ENCODE measurements at regions not wholly inside any gene's neighbourhood (a gene's known extent, or its start where the extent isn't known, plus 50 kb on each side); places are given as distances from the start of the nearest gene placed in this dataset.

GRCh38 chr9:84393266-84393950, 52.9 kb upstream of the SLC28A3 start:
- H3K9me3 Mint-ChIP-seq, result no peaks in the 10 kb centered on the region
- no peaks in the 10 kb centered on the region for H3K27me3 Mint-ChIP-seq
- H3K4me1 Mint-ChIP-seq, result no peaks in the 10 kb centered on the region
- intact Hi-C loops (cut with micrococcal nuclease), result loop anchor here (10.0 kb wide), 1 partner anchor 561 kb away; no protein-coding TSS in a partner anchor
- no peak for DNase-seq
- no peak overlapping the region for H3K4me3 Mint-ChIP-seq
- H3K27ac Mint-ChIP-seq, result no peak overlapping the region
- H3K36me3 Mint-ChIP-seq (ENCODE audit: low read depth), result no peaks in the 10 kb centered on the region

GRCh38 chr9:84394036-84394435, 53.5 kb upstream of the SLC28A3 start:
- no peaks in the 10 kb centered on the region for H3K4me1 Mint-ChIP-seq
- no peaks in the 10 kb centered on the region for H3K36me3 Mint-ChIP-seq (ENCODE audit: low read depth)
- DNase-seq, result no peak
- intact Hi-C loops (cut with micrococcal nuclease), result loop anchor here (10.0 kb wide), 1 partner anchor 561 kb away; no protein-coding TSS in a partner anchor
- no peak overlapping the region for H3K27ac Mint-ChIP-seq
- no peak overlapping the region for H3K4me3 Mint-ChIP-seq
- no peaks in the 10 kb centered on the region for H3K27me3 Mint-ChIP-seq
- no peaks in the 10 kb centered on the region for H3K9me3 Mint-ChIP-seq

- peak; percentile 89 for DNase-seq
- Mint-ChIP-seq H3K9me3 (no peaks in the 10 kb centered on the region), H3K4me1 (no peaks in the 10 kb centered on the region), H3K27me3 (no peaks in the 10 kb centered on the region), H3K27ac (no peak overlapping the region), H3K4me3 (no peak overlapping the region), H3K36me3 (ENCODE audit: low read depth) (no peaks in the 10 kb centered on the region)
- intact Hi-C loops (cut with micrococcal nuclease), result loop anchor here (1.0 to 10.0 kb wide), 4 partner anchors 558 to 1213 kb away; no protein-coding TSS in a partner anchor
Observed at GRCh38 chr9:84397151-84397728, 56.7 kb upstream of the SLC28A3 start.

- Mint-ChIP-seq H3K36me3 (ENCODE audit: low read depth) (no peaks in the 10 kb centered on the region), H3K4me1 (no peaks in the 10 kb centered on the region), H3K9me3 (no peaks in the 10 kb centered on the region), H3K4me3 (no peak overlapping the region), H3K27ac (no peak overlapping the region), H3K27me3 (no peaks in the 10 kb centered on the region)
- intact Hi-C loops (cut with micrococcal nuclease), result loop anchor here (1.0 to 10.0 kb wide), 4 partner anchors 557 to 1212 kb away; no protein-coding TSS in a partner anchor
- no peak for DNase-seq
Observed at GRCh38 chr9:84397822-84398221, 57.3 kb upstream of the SLC28A3 start.

GRCh38 chr9:84402517-84402916, 62.0 kb upstream of the SLC28A3 start:
- Mint-ChIP-seq H3K4me3 (no peak overlapping the region), H3K4me1 (no peaks in the 10 kb centered on the region), H3K27me3 (no peaks in the 10 kb centered on the region), H3K9me3 (no peaks in the 10 kb centered on the region), H3K27ac (no peak overlapping the region), H3K36me3 (ENCODE audit: low read depth) (no peaks in the 10 kb centered on the region)
- DNase-seq, result no peak
- intact Hi-C loops (cut with micrococcal nuclease), result loop anchor here (10.0 kb wide), 1 partner anchor 382 kb away; no protein-coding TSS in a partner anchor

GRCh38 chr9:84403288-84403687, 62.7 kb upstream of the SLC28A3 start:
- no peak overlapping the region for H3K4me3 Mint-ChIP-seq
- H3K9me3 Mint-ChIP-seq, result no peaks in the 10 kb centered on the region
- DNase-seq, result no peak
- intact Hi-C loops (cut with micrococcal nuclease), result loop anchor here (10.0 kb wide), 1 partner anchor 382 kb away; no protein-coding TSS in a partner anchor
- H3K4me1 Mint-ChIP-seq, result no peaks in the 10 kb centered on the region
- H3K36me3 Mint-ChIP-seq (ENCODE audit: low read depth), result no peaks in the 10 kb centered on the region
- no peak overlapping the region for H3K27ac Mint-ChIP-seq
- no peaks in the 10 kb centered on the region for H3K27me3 Mint-ChIP-seq

GRCh38 chr9:84404095-84404686, 63.6 kb upstream of the SLC28A3 start:
- H3K27ac Mint-ChIP-seq, result no peak overlapping the region
- no peaks in the 10 kb centered on the region for H3K4me1 Mint-ChIP-seq
- no peak for DNase-seq
- no peak overlapping the region for H3K4me3 Mint-ChIP-seq
- no peaks in the 10 kb centered on the region for H3K36me3 Mint-ChIP-seq (ENCODE audit: low read depth)
- H3K27me3 Mint-ChIP-seq, result no peaks in the 10 kb centered on the region
- H3K9me3 Mint-ChIP-seq, result no peaks in the 10 kb centered on the region
- intact Hi-C loops (cut with micrococcal nuclease), result loop anchor here (10.0 kb wide), 1 partner anchor 381 kb away; no protein-coding TSS in a partner anchor

- H3K27ac Mint-ChIP-seq, result no peak overlapping the region
- no peaks in the 10 kb centered on the region for H3K27me3 Mint-ChIP-seq
- no peak for DNase-seq
- no peaks in the 10 kb centered on the region for H3K36me3 Mint-ChIP-seq (ENCODE audit: low read depth)
- H3K4me1 Mint-ChIP-seq, result no peaks in the 10 kb centered on the region
- no peak overlapping the region for H3K4me3 Mint-ChIP-seq
- no peaks in the 10 kb centered on the region for H3K9me3 Mint-ChIP-seq
- intact Hi-C loops (cut with micrococcal nuclease), result loop anchor here (10.0 kb wide), 1 partner anchor 379 kb away; no protein-coding TSS in a partner anchor
Observed at GRCh38 chr9:84405667-84406066, 65.1 kb upstream of the SLC28A3 start.

GRCh38 chr9:84408416-84408815, 67.9 kb upstream of the SLC28A3 start:
- DNase-seq, result no peak
- Mint-ChIP-seq H3K36me3 (ENCODE audit: low read depth) (no peaks in the 10 kb centered on the region), H3K4me1 (no peaks in the 10 kb centered on the region), H3K27me3 (no peaks in the 10 kb centered on the region), H3K27ac (no peak overlapping the region), H3K4me3 (no peak overlapping the region), H3K9me3 (no peaks in the 10 kb centered on the region)
- intact Hi-C loops (cut with micrococcal nuclease), result loop anchor here (10.0 kb wide), 1 partner anchor 376 kb away; no protein-coding TSS in a partner anchor

GRCh38 chr9:84411683-84412267, 71.2 kb upstream of the SLC28A3 start:
- H3K4me1 Mint-ChIP-seq, result no peaks in the 10 kb centered on the region
- no peaks in the 10 kb centered on the region for H3K27me3 Mint-ChIP-seq
- no peak overlapping the region for H3K27ac Mint-ChIP-seq
- no peaks in the 10 kb centered on the region for H3K9me3 Mint-ChIP-seq
- intact Hi-C loops (cut with micrococcal nuclease), result no loop called here
- H3K4me3 Mint-ChIP-seq, result no peak overlapping the region
- H3K36me3 Mint-ChIP-seq (ENCODE audit: low read depth), result no peaks in the 10 kb centered on the region
- no peak for DNase-seq

GRCh38 chr9:84412654-84413053, 72.1 kb upstream of the SLC28A3 start:
- intact Hi-C loops (cut with micrococcal nuclease), result no loop called here
- H3K9me3 Mint-ChIP-seq, result no peaks in the 10 kb centered on the region
- H3K4me1 Mint-ChIP-seq, result no peaks in the 10 kb centered on the region

GRCh38 chr9:84413301-84413700, 72.7 kb upstream of the SLC28A3 start:
- no peaks in the 10 kb centered on the region for H3K4me1 Mint-ChIP-seq

More at GRCh38 chr9:84412654-84413053, 72.1 kb upstream of the SLC28A3 start:
- no peak for DNase-seq
- Mint-ChIP-seq H3K36me3 (ENCODE audit: low read depth) (no peaks in the 10 kb centered on the region), H3K27me3 (no peaks in the 10 kb centered on the region), H3K27ac (no peak overlapping the region), H3K4me3 (no peak overlapping the region)

GRCh38 chr9:84419031-84419602, 78.6 kb upstream of the SLC28A3 start:
- H3K4me3 Mint-ChIP-seq, result no peak overlapping the region
- no peak for DNase-seq
- no peaks in the 10 kb centered on the region for H3K9me3 Mint-ChIP-seq
- H3K4me1 Mint-ChIP-seq, result no peaks in the 10 kb centered on the region
- H3K27me3 Mint-ChIP-seq, result no peaks in the 10 kb centered on the region
- intact Hi-C loops (cut with micrococcal nuclease), result no loop called here
- H3K27ac Mint-ChIP-seq, result no peak overlapping the region
- no peaks in the 10 kb centered on the region for H3K36me3 Mint-ChIP-seq (ENCODE audit: low read depth)

More at GRCh38 chr9:84413301-84413700, 72.7 kb upstream of the SLC28A3 start:
- no peak overlapping the region for H3K4me3 Mint-ChIP-seq
- intact Hi-C loops (cut with micrococcal nuclease), result no loop called here
- H3K27ac Mint-ChIP-seq, result no peak overlapping the region
- H3K36me3 Mint-ChIP-seq (ENCODE audit: low read depth), result no peaks in the 10 kb centered on the region
- H3K9me3 Mint-ChIP-seq, result no peaks in the 10 kb centered on the region
- no peaks in the 10 kb centered on the region for H3K27me3 Mint-ChIP-seq
- DNase-seq, result no peak

All from activated CD4-positive, alpha-beta T cell treated with anti-CD3 and anti-CD28 coated beads, Interleukin-2, amount 10 ng/mL, durations not matched to agents 24 days and 14 days (primary cell).